Lower leg skin (tissue), 3 donors: ENCODE measurements at regions not wholly inside any gene's neighbourhood (a gene's known extent, or its start where the extent isn't known, plus 50 kb on each side); places are given as distances from the start of the nearest gene placed in this dataset.

Source experiments
- POLR2A ChIP-seq, 2 donors: fragments of 450-650 bp; IDR thresholded peaks; one replicate each; pipeline ENCODE4 v1.6.1; 2016 to 2017; ENCODE audit warnings: antibody characterized with exemption in 2 of 2, mild to moderate bottlenecking in 1 of 2, moderate library complexity in 1 of 2
- TF ChIP-seq, protein P1 (sequence below), 3 donors: fragments of 450-650 bp; IDR thresholded peaks; one replicate each; pipeline ENCODE4 v1.5.1; 2016; ENCODE audit warnings: antibody characterized with exemption in 3 of 3, mild to moderate bottlenecking in 3 of 3, moderate library complexity in 2 of 3

DNA sequence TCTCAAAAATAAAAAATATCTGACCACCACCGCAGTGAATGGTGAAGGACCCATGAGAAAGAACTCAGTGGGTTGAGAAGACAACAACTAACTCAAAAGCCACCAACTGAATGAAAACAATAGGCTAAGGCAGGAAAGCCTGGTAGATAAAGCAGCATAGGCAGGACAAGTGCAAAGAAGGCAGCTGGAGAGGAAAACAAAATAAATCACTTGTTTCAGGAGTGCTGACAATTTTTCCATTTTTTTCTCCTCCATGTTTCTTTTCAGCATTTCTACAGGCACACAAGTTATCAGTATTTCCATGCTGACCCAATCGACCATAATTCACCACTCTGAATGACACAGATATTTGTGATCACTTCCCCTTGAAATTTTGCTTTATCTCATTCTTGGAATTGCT is 597.8 kb downstream of the LIG4 start:
- TF ChIP-seq, protein P1, sequence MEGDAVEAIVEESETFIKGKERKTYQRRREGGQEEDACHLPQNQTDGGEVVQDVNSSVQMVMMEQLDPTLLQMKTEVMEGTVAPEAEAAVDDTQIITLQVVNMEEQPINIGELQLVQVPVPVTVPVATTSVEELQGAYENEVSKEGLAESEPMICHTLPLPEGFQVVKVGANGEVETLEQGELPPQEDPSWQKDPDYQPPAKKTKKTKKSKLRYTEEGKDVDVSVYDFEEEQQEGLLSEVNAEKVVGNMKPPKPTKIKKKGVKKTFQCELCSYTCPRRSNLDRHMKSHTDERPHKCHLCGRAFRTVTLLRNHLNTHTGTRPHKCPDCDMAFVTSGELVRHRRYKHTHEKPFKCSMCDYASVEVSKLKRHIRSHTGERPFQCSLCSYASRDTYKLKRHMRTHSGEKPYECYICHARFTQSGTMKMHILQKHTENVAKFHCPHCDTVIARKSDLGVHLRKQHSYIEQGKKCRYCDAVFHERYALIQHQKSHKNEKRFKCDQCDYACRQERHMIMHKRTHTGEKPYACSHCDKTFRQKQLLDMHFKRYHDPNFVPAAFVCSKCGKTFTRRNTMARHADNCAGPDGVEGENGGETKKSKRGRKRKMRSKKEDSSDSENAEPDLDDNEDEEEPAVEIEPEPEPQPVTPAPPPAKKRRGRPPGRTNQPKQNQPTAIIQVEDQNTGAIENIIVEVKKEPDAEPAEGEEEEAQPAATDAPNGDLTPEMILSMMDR (IDR thresholded peaks at IDR 0.05) = no peak
- TF ChIP-seq POLR2A (IDR thresholded peaks at IDR 0.05) = no peak
